ENCODE measurements at regions not wholly inside any gene's neighbourhood (a gene's known extent, or its start where the extent isn't known, plus 50 kb on each side); places are given as distances from the start of the nearest gene placed in this dataset.

- no peak for TF ChIP-seq POLR2A (IDR thresholded peaks at IDR 0.05; ENCODE audit: low read length)
- TF ChIP-seq GATA1 (IDR thresholded peaks at IDR 0.05; ENCODE audit: low read depth, low read length) = no peak
These were observed 78.2 kb upstream of the QRFPR start for GRCh38 chr4:121459026-121459425.

Measured in erythroblast (primary cell).